Liver (tissue), 3 donors: ENCODE measurements at regions not wholly inside any gene's neighbourhood (a gene's known extent, or its start where the extent isn't known, plus 50 kb on each side); places are given as distances from the start of the nearest gene placed in this dataset.

Source experiments
- CTCF ChIP-seq: fragments of 150-350 bp; IDR thresholded peaks from 2 replicates; pipeline ENCODE4 v1.5.1; 2017; ENCODE audit warnings: improper control_type of control experiment, low read depth, low read length; ENCODE audit not compliant: missing input control
- MAX ChIP-seq: IDR thresholded peaks from 2 replicates; pipeline ENCODE4 v1.6.1; 2016; ENCODE audit warnings: antibody characterized with exemption
- RAD21 ChIP-seq, 2 donors: IDR thresholded peaks; 2 replicates each; pipeline ENCODE4 v1.6.1; 2016; ENCODE audit warnings: antibody characterized with exemption in 2 of 2, mild to moderate bottlenecking in 2 of 2
- TAF1 ChIP-seq: conservative IDR thresholded peaks from 2 replicates; pipeline ENCODE4 v1.6.1; 2016; ENCODE audit warnings: antibody characterized with exemption, mild to moderate bottlenecking
- YY1 ChIP-seq: IDR thresholded peaks from 2 replicates; pipeline ENCODE4 v1.6.1; 2016; ENCODE audit warnings: antibody characterized with exemption, mild to moderate bottlenecking
- donor health status: healthy.
- donor health status: healthy.

- TF ChIP-seq TAF1 = no peak
- no peak for TF ChIP-seq RAD21 (IDR thresholded peaks at IDR 0.05)
- no peak for TF ChIP-seq CTCF
- no peak for TF ChIP-seq MAX
- TF ChIP-seq YY1 = no peak
Measured at GRCh38 chr2:217030081-217030480, 170.2 kb upstream of the TNP1 start.
